Neuronal stem cell (in vitro differentiated cells): ENCODE measurements at regions not wholly inside any gene's neighbourhood (a gene's known extent, or its start where the extent isn't known, plus 50 kb on each side); places are given as distances from the start of the nearest gene placed in this dataset.

Experiments used
- DNase-seq: peaks from one replicate; pipeline ENCODE4 v3.0.0-alpha.2; 2013; ENCODE audit warnings: low spot score
- H2AFZ ChIP-seq: one replicate; pipeline ENCODE4 v1.6.1; 2013; ENCODE audit warnings: mild to moderate bottlenecking, low read length, inconsistent platforms
- H2AK5ac ChIP-seq: 2 replicates; pipeline ENCODE4 v1.6.1; 2013; ENCODE audit warnings: low read depth, mild to moderate bottlenecking, inconsistent platforms, low read length, moderate library complexity, mixed read lengths
- H2BK120ac ChIP-seq: 2 replicates; pipeline ENCODE4 v1.6.1; 2013; ENCODE audit warnings: low read depth, mild to moderate bottlenecking, inconsistent platforms, low read length, moderate library complexity, mixed read lengths
- H2BK12ac ChIP-seq: one replicate; pipeline ENCODE4 v1.6.1; 2013; ENCODE audit warnings: low read length, inconsistent platforms
- H2BK15ac ChIP-seq: 2 replicates; pipeline ENCODE4 v1.6.1; 2013; ENCODE audit warnings: mild to moderate bottlenecking, low read length, inconsistent platforms, mixed read lengths
- H2BK5ac ChIP-seq: one replicate; pipeline ENCODE4 v1.6.1; 2013; ENCODE audit warnings: inconsistent platforms, mild to moderate bottlenecking, low read length, moderate library complexity
- H3K14ac ChIP-seq: one replicate; pipeline ENCODE4 v1.6.1; 2013; ENCODE audit warnings: low read length, inconsistent platforms
- H3K18ac ChIP-seq: 2 replicates; pipeline ENCODE4 v1.6.1; 2013; ENCODE audit warnings: low read length, inconsistent platforms
- H3K23ac ChIP-seq: 2 replicates; pipeline ENCODE4 v1.6.1; 2013; ENCODE audit warnings: low read depth, mild to moderate bottlenecking, mixed read lengths, low read length, inconsistent platforms; ENCODE audit not compliant: poor library complexity
- H3K27ac ChIP-seq: replicated peaks from 3 replicates; pipeline ENCODE4 v1.5.1; 2013; ENCODE audit warnings: low read length, inconsistent platforms
- H3K27me3 ChIP-seq, 3 experiments: 2 replicates each; pipeline ENCODE4 v1.6.1; 2013; ENCODE audit warnings: low read length in 3 of 3, mild to moderate bottlenecking in 2 of 3, inconsistent platforms in 1 of 3, low read depth in 1 of 3, mixed read lengths in 1 of 3, moderate library complexity in 1 of 3; ENCODE audit not compliant: control insufficient read depth in 3 of 3, insufficient read depth in 3 of 3
- H3K36me3 ChIP-seq, 2 donors: replicated peaks in 1 of 2; 2 replicates each; pipeline ENCODE4 v1.6.1; 2013; ENCODE audit warnings: low read length in 2 of 2; ENCODE audit not compliant: control insufficient read depth in 2 of 2, insufficient read depth in 2 of 2
- H3K4ac ChIP-seq: 2 replicates; pipeline ENCODE4 v1.6.1; 2013; ENCODE audit warnings: inconsistent platforms, mild to moderate bottlenecking, low read length, moderate library complexity
- H3K4me1 ChIP-seq, 2 donors: 1 replicate in 1 of 2; 2 replicates in 1 of 2; pipeline ENCODE4 v1.6.1; 2013; ENCODE audit warnings: low read length in 2 of 2, low read depth in 1 of 2; ENCODE audit not compliant: control insufficient read depth in 2 of 2, insufficient read depth in 1 of 2
- H3K4me2 ChIP-seq: one replicate; pipeline ENCODE4 v1.6.1; 2013; ENCODE audit warnings: mild to moderate bottlenecking, low read length, inconsistent platforms; ENCODE audit not compliant: insufficient read depth, poor library complexity, severe bottlenecking
- H3K4me3 ChIP-seq, 2 donors: 2 replicates each; pipeline ENCODE4 v1.5.1; 2013; ENCODE audit warnings: low read length in 2 of 2, mild to moderate bottlenecking in 2 of 2, inconsistent platforms in 1 of 2, moderate library complexity in 1 of 2
- H3K79me1 ChIP-seq: one replicate; pipeline ENCODE4 v1.6.1; 2013; ENCODE audit warnings: low read depth, mild to moderate bottlenecking, inconsistent platforms, low read length, moderate library complexity
- H3K9ac ChIP-seq: one replicate; pipeline ENCODE4 v1.6.1; 2013; ENCODE audit warnings: mild to moderate bottlenecking, low read depth, low read length, inconsistent platforms; ENCODE audit not compliant: poor library complexity
- H3K9me3 ChIP-seq, 2 donors: replicated peaks in 1 of 2; 2 replicates each; pipeline versions ENCODE3 to v1.6.1; 2013; ENCODE audit warnings: low read length in 2 of 2, mild to moderate bottlenecking in 2 of 2, inconsistent platforms in 1 of 2, low read depth in 1 of 2, mixed read lengths in 1 of 2, moderate library complexity in 1 of 2; ENCODE audit not compliant: control insufficient read depth in 2 of 2, insufficient read depth in 1 of 2
- H4K8ac ChIP-seq: one replicate; pipeline ENCODE4 v1.6.1; 2013; ENCODE audit warnings: low read depth, mild to moderate bottlenecking, inconsistent platforms, low read length, moderate library complexity
- H4K91ac ChIP-seq: one replicate; pipeline ENCODE4 v1.6.1; 2013; ENCODE audit warnings: low read length, low read depth, mild to moderate bottlenecking, inconsistent platforms; ENCODE audit not compliant: poor library complexity
- WGBS, 2 donors: extraction: QIAGEN DNeasy Blood & Tissue Kit; methylation state at CpG; one replicate each; pipeline ENCODE4 v1.1.7; 2013; ENCODE audit warnings: missing lambda C conversion rate in 2 of 2, mixed read lengths in 1 of 2; ENCODE audit not compliant: insufficient read length in 2 of 2, insufficient replicate concordance in 1 of 2; ENCODE audit errors: extremely low coverage in 2 of 2; 5-methylcytosine and 5-hydroxymethylcytosine counted together

DNA sequence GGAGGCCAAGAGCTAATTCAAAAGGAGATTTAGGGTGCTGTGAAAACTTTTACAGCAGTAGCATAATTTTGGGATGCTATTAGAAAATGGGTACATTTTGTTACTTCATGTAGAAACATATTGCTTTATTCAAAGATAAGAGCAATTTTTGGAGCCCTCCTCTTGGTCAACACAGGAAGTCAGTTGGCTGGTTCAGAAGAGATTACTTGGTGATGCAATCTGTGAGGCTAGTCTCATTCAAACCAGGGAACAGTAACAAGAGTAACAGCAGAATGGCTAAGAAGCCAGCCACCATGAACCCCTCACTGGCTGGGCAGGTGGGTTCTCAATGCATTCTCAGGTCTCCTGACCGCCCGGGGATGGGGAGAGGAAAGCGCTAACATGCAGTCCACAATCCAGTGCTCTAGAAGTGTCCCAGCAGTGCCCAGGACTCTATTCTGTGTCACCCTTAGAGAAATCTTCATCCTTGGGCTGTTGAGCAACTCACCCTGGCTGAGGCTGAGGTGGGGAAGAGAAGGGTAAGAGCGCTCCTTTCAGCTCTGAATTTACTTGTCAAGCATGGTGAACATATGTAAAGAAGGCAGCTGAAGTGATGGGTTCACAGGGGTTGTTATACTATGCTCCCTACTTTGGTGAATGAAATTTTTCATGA, 262.2 kb upstream of the UBASH3B start:
- Histone ChIP-seq H3K14ac (no peak overlapping the region), H2AK5ac (no peak overlapping the region), H3K79me1 (no peaks in the 10 kb centered on the region), H3K4me3 (no peak overlapping the region), H3K36me3 (no peaks in the 10 kb centered on the region), H2BK12ac (no peak overlapping the region), H3K4me1 (peaks cover 0 to 11% of the 10 kb centered on the region in 2 donors), H2BK120ac (no peak overlapping the region), H3K9me3 (no peaks in the 10 kb centered on the region), H2BK15ac (no peak overlapping the region), H3K9ac (no peak overlapping the region), H2AFZ (peak overlapping the region; percentile 20), H3K27me3 (no peaks in the 10 kb centered on the region), H3K23ac (no peak overlapping the region), H3K4me2 (no peak overlapping the region), H3K27ac (no peak overlapping the region), H2BK5ac (no peak overlapping the region), H4K91ac (no peak overlapping the region), H4K8ac (no peak overlapping the region), H3K4ac (no peak overlapping the region), H3K18ac (peak overlapping the region; percentile 11)
- no peak for DNase-seq
- WGBS, 2 donors = no CpG with 5 or more reads among the region's 4 CpGs

DNA sequence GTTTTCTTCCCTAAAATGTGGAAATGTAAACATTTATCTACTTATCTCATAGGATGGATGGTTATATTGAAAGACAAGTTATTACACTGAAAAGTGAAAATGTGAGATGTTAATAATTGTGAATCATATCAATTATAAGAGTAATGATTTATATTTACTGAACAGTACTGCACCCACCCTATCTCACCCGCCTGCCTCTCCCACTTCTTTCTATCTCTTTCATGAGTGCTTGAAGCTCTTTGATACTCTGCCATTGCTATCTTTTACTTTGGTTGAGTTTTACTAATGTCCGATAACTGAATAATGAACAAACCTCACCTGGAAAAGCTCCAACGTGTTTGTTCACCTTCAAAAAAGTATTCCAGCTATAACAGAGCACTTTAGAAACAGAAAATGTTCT, 263.0 kb upstream of the UBASH3B start:
- Histone ChIP-seq H4K8ac (no peak overlapping the region), H2BK120ac (no peak overlapping the region), H2AK5ac (no peak overlapping the region), H2BK12ac (no peak overlapping the region), H4K91ac (no peak overlapping the region), H2BK15ac (no peak overlapping the region), H3K4ac (no peak overlapping the region), H3K27ac (no peak overlapping the region), H3K36me3 (no peaks in the 10 kb centered on the region), H3K23ac (no peak overlapping the region), H3K18ac (no peak overlapping the region), H3K4me1 (peaks cover 0 to 11% of the 10 kb centered on the region in 2 donors), H3K14ac (no peak overlapping the region), H3K9me3 (no peaks in the 10 kb centered on the region), H3K79me1 (no peaks in the 10 kb centered on the region), H2BK5ac (no peak overlapping the region), H3K4me3 (no peak overlapping the region), H2AFZ (no peak overlapping the region), H3K9ac (no peak overlapping the region), H3K27me3 (peaks cover 0 to under 1% (median 0%) of the 10 kb centered on the region in 3 experiments), H3K4me2 (no peak overlapping the region)
- no peak for DNase-seq
- WGBS, 2 donors = no CpG with 5 or more reads among the region's 3 CpGs

DNA sequence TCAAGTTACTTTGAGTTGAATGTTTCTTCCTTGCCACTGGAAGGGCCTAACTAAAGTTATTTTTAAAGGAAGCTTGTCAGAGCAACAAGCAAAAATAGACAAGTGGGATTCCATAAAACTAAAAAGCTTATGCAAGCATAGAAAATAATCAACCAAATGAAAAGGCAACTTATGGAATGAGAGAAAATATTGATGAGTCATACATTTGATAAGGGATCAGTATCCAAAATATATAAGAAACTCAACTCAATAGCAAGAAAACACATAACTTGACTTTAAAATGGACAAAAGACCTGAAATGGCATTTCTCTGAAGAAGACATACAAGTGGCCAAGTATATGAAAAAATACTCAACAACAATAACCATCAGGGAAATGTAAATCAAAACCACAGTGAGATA, 264.5 kb upstream of the UBASH3B start:
- peaks cover 0 to 3% (median 0%) of the 10 kb centered on the region in 3 experiments for H3K27me3 ChIP-seq
- H2AFZ ChIP-seq = no peak overlapping the region
- no peak overlapping the region for H2BK120ac ChIP-seq
- no peak overlapping the region for H3K23ac ChIP-seq
- H3K18ac ChIP-seq = no peak overlapping the region
- H2BK15ac ChIP-seq = no peak overlapping the region
- H2AK5ac ChIP-seq = no peak overlapping the region
- no peak for DNase-seq
- no peaks in the 10 kb centered on the region for H3K9me3 ChIP-seq
- H3K4ac ChIP-seq = no peak overlapping the region
- H3K4me2 ChIP-seq = no peak overlapping the region
- no peak overlapping the region for H2BK5ac ChIP-seq
- no peaks in the 10 kb centered on the region for H3K36me3 ChIP-seq
- no peak overlapping the region for H3K9ac ChIP-seq
- H2BK12ac ChIP-seq = no peak overlapping the region
- no peak overlapping the region for H4K91ac ChIP-seq
- H4K8ac ChIP-seq = no peak overlapping the region
- no peak overlapping the region for H3K27ac ChIP-seq
- peaks cover 0 to 11% of the 10 kb centered on the region in 2 donors for H3K4me1 ChIP-seq
- H3K14ac ChIP-seq = no peak overlapping the region
- H3K4me3 ChIP-seq = no peak overlapping the region
- H3K79me1 ChIP-seq = no peaks in the 10 kb centered on the region

DNA sequence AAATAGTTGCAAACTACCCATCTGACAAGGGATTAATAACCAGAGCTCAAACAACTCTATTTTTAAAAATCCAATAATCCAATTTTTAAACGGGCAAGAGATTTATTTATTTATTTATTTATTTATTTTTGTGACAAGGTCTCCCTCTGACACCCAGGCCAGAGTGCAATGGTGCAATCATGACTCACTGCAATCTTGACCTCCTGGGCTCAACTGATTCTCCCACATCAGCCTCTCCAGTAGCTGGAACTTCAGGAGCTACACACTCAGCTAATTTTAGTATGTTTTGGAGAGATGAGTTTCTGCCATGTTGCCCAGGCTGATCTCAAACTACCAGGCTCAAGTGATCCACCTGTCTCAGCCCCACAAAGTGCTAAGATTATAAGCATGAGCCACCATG, 267.2 kb upstream of the BLID start:
- no peak overlapping the region for H3K4me2 ChIP-seq
- H2BK120ac ChIP-seq = no peak overlapping the region
- H3K9me3 ChIP-seq = peaks cover 0 to 12% of the 10 kb centered on the region in 2 donors
- WGBS, 2 donors = no CpG with 5 or more reads among the region's 1 CpG
- no peak overlapping the region for H2BK12ac ChIP-seq
- H3K4ac ChIP-seq = no peak overlapping the region
- no peak overlapping the region for H4K91ac ChIP-seq
- H3K18ac ChIP-seq = no peak overlapping the region
- H3K4me1 ChIP-seq = no peaks in the 10 kb centered on the region
- H2AK5ac ChIP-seq = no peak overlapping the region
- no peak for DNase-seq
- no peak overlapping the region for H3K4me3 ChIP-seq
- no peak overlapping the region for H2BK5ac ChIP-seq
- H3K79me1 ChIP-seq = no peaks in the 10 kb centered on the region
- H3K36me3 ChIP-seq = no peaks in the 10 kb centered on the region
- no peak overlapping the region for H3K27ac ChIP-seq
- H3K27me3 ChIP-seq = peaks cover 0 to 3% (median 0%) of the 10 kb centered on the region in 3 experiments
- H3K9ac ChIP-seq = no peak overlapping the region
- H3K23ac ChIP-seq = no peak overlapping the region
- no peak overlapping the region for H3K14ac ChIP-seq
- H2AFZ ChIP-seq = no peak overlapping the region
- no peak overlapping the region for H4K8ac ChIP-seq
- H2BK15ac ChIP-seq = no peak overlapping the region
